ENCODE measurements at regions not wholly inside any gene's neighbourhood (a gene's known extent, or its start where the extent isn't known, plus 50 kb on each side); places are given as distances from the start of the nearest gene placed in this dataset.

DNA sequence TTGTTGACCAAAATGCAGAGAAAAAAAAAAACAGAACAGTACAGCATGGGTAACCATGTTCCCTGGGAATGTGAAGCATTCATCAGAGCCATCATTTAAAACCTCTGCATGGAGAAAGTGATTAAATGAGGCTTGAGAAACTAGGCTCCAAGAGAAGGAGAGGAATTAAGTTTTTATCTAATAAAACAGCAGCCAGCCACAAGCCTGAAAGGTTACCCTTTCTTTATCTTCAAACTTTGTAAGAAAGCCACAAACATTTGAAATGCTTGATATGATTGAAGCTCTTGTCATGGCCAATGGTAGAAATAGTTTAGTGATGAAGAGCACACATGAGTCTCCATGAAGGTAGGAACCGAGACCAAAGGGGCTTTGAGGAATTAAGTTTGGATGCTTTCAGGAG is 144.9 kb upstream of the SYT1 start:
- no peak overlapping the region for H3K4me3 ChIP-seq
- no peaks in the 10 kb centered on the region for H3K4me1 ChIP-seq
- 79% methylated on average over 1 of the region's 1 CpG for WGBS
- H3K27ac ChIP-seq, result no peak overlapping the region
- H3K9me3 ChIP-seq, result no peaks in the 10 kb centered on the region
- no peaks in the 10 kb centered on the region for H3K27me3 ChIP-seq
- H3K36me3 ChIP-seq, result no peaks in the 10 kb centered on the region
- no peak for DNase-seq (ENCODE audit: low spot score in 2 of 2)
- TF ChIP-seq, protein P1, sequence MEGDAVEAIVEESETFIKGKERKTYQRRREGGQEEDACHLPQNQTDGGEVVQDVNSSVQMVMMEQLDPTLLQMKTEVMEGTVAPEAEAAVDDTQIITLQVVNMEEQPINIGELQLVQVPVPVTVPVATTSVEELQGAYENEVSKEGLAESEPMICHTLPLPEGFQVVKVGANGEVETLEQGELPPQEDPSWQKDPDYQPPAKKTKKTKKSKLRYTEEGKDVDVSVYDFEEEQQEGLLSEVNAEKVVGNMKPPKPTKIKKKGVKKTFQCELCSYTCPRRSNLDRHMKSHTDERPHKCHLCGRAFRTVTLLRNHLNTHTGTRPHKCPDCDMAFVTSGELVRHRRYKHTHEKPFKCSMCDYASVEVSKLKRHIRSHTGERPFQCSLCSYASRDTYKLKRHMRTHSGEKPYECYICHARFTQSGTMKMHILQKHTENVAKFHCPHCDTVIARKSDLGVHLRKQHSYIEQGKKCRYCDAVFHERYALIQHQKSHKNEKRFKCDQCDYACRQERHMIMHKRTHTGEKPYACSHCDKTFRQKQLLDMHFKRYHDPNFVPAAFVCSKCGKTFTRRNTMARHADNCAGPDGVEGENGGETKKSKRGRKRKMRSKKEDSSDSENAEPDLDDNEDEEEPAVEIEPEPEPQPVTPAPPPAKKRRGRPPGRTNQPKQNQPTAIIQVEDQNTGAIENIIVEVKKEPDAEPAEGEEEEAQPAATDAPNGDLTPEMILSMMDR (IDR thresholded peaks at IDR 0.05), result no peak
- no peak for TF ChIP-seq EP300 (IDR thresholded peaks at IDR 0.05)

DNA sequence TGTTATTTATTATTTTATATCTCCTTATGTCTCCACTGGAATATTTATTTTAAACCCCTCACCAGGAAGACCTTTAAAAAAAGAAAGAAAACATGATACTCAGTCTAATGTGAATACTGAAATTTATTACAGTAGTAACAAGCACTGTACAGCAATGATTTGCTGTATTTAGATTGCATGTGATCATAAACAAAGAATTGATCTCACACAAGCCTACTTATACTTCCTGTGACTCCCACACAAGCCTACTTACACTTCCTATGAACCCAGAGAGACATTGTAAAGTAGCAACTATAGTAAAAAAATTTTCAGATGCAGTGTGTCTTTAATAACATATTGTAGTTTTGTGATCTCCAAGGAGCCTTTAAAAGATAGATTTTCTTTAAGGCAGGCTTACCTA is 142.7 kb upstream of the SYT1 start:
- H3K27me3 ChIP-seq, result no peaks in the 10 kb centered on the region
- no peak for DNase-seq (ENCODE audit: low spot score in 2 of 2)
- no peak overlapping the region for H3K4me3 ChIP-seq
- H3K27ac ChIP-seq, result no peak overlapping the region
- H3K9me3 ChIP-seq, result no peaks in the 10 kb centered on the region
- no peaks in the 10 kb centered on the region for H3K36me3 ChIP-seq
- H3K4me1 ChIP-seq, result no peaks in the 10 kb centered on the region
- TF ChIP-seq POLR2A (IDR thresholded peaks at IDR 0.05), result no peak
- TF ChIP-seq POLR2AphosphoS5 (IDR thresholded peaks at IDR 0.05), result no peak
- TF ChIP-seq, protein P1 (IDR thresholded peaks at IDR 0.05), result no peak
- no peak for TF ChIP-seq EP300 (IDR thresholded peaks at IDR 0.05)

DNA sequence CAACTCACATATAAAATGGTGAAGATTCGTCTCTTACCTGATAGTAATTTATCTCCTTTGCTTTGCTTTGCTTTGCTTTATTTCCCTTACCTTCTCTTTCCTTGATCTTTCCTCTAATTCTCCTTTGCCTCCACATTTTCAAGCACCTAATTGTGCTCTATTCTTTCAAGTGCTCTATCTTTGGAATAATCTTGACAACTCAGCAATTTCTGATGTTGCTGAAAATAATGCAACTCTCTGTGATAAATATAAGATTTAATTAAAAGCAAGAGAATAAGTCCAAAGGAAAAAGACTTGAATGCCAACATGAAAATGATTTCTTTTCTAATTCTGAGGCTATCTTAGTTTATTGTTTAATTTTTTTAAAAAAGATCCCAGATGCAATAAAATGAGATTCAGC is 139.5 kb upstream of the SYT1 start:
- Histone ChIP-seq H3K27me3 (no peaks in the 10 kb centered on the region), H3K4me1 (no peaks in the 10 kb centered on the region), H3K36me3 (no peaks in the 10 kb centered on the region), H3K27ac (no peak overlapping the region), H3K4me3 (no peak overlapping the region), H3K9me3 (no peaks in the 10 kb centered on the region)
- 77% methylated on average over 1 of the region's 1 CpG for WGBS
- no peak for DNase-seq (ENCODE audit: low spot score in 2 of 2)
- TF ChIP-seq EP300 (IDR thresholded peaks at IDR 0.05), result no peak
- TF ChIP-seq, protein P1 (IDR thresholded peaks at IDR 0.05), result no peak
- TF ChIP-seq POLR2AphosphoS5 (IDR thresholded peaks at IDR 0.05), result no peak
- TF ChIP-seq POLR2A (IDR thresholded peaks at IDR 0.05), result no peak

DNA sequence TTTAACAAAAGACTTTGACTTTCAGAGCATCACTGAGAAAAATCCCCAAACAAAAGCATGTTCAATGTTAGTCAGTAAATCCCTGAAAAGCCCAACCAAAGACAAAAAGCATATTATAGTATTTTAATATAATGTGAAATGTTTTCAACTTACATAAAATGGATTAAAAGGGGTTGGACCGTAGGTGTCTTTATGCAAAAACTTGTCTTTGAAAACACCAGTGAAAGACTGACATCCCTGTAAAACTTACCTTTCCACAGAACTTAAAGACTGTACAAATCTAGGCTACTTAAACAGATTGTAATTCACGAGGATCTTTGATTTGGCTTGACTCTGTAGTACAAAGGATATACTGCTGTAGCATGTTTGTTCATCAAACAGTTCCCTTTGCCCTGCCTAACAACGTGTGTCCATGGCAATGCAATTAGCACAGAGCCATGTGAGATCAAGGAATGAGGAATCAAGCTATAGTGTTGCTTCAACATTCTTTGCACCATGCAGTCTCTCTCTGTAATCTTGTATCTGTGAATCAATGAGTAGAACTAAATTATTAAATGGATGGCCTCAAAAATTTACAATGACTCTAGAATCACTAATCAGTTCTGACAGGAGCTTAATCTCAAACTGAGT is 138.5 kb upstream of the SYT1 start:
- Histone ChIP-seq H3K4me1 (no peaks in the 10 kb centered on the region), H3K27ac (no peak overlapping the region), H3K9me3 (no peaks in the 10 kb centered on the region), H3K36me3 (no peaks in the 10 kb centered on the region), H3K4me3 (no peak overlapping the region), H3K27me3 (no peaks in the 10 kb centered on the region)
- no peak for DNase-seq (ENCODE audit: low spot score in 2 of 2)
- TF ChIP-seq POLR2A (IDR thresholded peaks at IDR 0.05) (no peak), EP300 (IDR thresholded peaks at IDR 0.05) (no peak), POLR2AphosphoS5 (IDR thresholded peaks at IDR 0.05) (no peak)
- TF ChIP-seq, protein P1 (IDR thresholded peaks at IDR 0.05), result no peak
- WGBS, result 44% methylated on average over 3 of the region's 3 CpGs

DNA sequence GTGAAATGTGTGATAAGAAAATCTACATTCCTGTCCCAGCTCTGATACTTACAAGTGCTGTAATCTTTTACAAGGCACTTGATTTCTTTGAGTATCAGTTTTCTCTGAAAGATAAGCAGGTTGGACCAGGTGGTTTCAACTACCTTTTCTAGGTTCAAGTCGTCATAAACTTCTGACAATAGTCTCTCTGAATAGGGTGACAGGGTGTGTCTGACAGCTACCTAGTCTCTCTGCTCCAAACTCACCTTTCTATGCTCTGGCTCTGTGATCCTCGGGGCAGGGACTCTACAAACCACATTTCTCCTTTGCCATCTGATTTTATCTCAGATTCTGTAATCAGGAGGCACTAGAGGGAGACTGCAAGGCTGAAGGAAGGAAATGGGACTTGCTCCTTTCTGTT is 137.7 kb upstream of the SYT1 start:
- Histone ChIP-seq H3K27me3 (no peaks in the 10 kb centered on the region), H3K36me3 (no peaks in the 10 kb centered on the region), H3K9me3 (no peaks in the 10 kb centered on the region), H3K4me3 (no peak overlapping the region), H3K4me1 (no peaks in the 10 kb centered on the region), H3K27ac (no peak overlapping the region)
- 40% methylated on average over 2 of the region's 2 CpGs for WGBS
- TF ChIP-seq POLR2A (IDR thresholded peaks at IDR 0.05) (no peak), EP300 (IDR thresholded peaks at IDR 0.05) (no peak), POLR2AphosphoS5 (IDR thresholded peaks at IDR 0.05) (no peak)
- TF ChIP-seq, protein P1 (IDR thresholded peaks at IDR 0.05), result no peak
- no peak for DNase-seq (ENCODE audit: low spot score in 2 of 2)

All from suprapubic skin (tissue), 4 donors.